ENCODE measurements at regions not wholly inside any gene's neighbourhood (a gene's known extent, or its start where the extent isn't known, plus 50 kb on each side); places are given as distances from the start of the nearest gene placed in this dataset.

DNA sequence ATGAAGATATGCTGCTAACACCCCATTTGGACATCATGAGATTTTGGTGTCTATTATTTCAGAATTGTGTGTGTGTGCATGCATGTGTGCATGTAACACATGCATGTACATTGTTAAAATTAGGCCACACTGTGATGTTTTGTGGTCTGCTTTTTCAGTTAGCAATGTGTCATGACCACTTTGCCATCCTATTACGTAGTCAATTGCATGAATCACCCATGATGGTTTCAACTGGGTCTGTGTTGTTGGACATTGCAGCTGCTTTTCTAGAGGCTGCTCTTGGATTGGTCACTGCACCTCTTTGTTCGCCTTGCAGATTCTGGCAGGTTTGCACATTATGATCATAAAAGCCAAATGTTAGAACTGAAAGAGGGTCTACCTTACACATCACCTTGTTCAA, 101.0 kb upstream of the THBS1 start:
- DNase-seq (ENCODE audit: low spot score): no peak

DNA sequence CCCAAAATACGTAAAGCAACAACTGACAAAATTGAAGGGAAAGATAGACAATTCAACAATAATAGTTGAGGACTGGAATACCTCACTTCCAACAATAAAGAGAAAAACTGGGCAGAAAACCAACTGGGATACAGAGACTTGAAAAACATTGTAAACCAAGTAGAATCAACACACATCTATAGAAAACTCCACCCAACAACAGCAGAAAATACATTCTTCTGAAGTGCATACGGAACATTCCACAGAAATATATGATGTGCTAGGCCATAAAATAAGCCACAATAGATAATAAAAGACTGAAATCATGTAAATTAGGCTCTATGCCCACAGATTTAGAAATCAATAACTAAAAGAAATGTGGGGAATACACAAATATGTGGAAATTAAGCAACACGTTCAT, 98.4 kb upstream of the THBS1 start:
- DNase-seq (ENCODE audit: low spot score): no peak

DNA sequence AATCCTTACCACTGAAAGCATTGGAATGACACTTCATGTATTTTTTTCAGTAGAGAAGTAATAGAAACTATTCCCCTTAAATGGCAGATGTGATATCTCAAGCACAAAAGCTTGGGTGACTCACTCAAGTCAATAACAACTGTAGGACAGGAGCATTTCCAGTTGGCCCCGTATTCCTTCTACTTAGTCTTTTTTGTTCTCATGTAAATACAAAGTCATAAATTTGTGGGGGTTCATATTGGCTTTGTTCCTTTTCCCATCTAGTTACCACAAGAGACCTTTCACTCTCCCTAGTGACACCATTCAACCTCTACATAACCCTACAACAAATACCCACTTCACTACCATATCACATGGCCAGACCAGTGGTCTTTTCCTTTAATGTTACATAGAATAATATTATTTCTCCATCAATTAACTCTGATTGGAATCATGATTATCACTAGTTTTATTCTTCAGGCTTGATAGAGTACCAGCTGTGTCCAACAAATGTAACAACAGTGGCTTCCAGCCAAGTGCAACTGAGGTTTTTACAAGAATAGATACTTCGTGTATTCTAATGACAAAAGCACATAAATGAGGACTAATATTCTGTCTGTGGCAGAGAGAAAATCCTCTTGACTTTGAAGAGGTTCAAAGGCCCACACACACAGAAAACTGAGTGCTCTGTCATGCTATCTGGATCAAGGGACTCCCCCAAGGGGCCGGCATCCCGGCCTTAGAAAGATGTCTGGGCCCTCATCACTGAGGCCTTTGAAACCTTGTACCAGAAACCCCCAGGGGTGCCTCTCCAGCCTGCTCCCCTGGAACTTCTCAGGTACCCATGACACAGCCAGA, 94.0 kb upstream of the THBS1 start:
- DNase-seq (ENCODE audit: low spot score): no peak

DNA sequence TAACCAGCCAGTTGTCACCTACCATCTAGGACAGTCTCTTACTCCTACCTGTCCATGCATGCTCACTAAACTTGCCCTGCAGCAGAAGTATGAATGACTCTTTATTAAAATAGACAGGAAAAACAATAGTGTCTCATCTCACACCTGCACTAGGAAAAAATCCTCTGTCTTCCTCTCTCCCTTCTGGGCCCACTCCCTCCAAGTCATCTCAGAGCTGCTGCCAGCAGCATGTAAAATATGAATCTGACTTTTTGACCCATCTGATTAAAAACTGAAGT, 93.5 kb upstream of the THBS1 start:
- DNase-seq (ENCODE audit: low spot score): no peak

DNA sequence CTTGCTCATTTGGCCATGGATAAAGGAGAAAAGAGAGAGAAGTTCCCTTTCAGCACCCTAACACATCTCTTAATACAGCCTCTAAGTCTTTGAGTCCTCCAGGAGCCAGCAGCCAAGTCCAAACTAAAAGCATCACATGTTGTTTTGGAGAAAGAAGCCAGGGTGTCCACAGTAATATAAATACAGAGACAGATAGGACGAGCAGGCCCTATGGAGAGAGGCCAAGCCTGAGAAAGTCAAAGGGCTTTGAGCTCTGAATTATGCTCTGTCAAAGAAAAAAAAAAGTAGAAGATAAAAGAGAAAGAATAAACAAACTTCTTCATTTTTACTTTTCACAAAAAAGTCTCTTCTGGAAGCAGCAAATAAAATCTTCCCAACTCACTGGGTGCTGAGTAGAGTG, 92.4 kb upstream of the THBS1 start:
- peak; percentile 30 for DNase-seq (ENCODE audit: low spot score)

DNA sequence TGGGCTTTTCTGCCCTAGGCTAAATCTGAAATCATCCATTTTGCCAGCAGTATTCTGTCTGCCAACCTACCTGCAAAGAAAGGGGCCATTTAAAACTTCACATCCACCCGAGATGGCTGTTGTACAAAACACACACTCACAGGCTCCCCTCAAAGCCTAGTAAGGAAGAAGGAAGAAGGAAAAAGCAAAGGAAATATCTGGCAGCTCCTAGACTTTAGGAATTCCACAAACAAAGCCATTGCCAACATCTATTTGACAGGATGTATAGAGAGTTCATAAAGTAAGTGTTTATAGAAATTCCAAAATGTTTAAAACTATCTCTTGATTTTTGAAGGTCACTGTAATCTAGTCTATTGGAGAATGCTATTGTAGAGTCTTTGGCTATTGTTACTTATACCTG, 91.9 kb upstream of the THBS1 start:
- DNase-seq (ENCODE audit: low spot score): no peak

DNA sequence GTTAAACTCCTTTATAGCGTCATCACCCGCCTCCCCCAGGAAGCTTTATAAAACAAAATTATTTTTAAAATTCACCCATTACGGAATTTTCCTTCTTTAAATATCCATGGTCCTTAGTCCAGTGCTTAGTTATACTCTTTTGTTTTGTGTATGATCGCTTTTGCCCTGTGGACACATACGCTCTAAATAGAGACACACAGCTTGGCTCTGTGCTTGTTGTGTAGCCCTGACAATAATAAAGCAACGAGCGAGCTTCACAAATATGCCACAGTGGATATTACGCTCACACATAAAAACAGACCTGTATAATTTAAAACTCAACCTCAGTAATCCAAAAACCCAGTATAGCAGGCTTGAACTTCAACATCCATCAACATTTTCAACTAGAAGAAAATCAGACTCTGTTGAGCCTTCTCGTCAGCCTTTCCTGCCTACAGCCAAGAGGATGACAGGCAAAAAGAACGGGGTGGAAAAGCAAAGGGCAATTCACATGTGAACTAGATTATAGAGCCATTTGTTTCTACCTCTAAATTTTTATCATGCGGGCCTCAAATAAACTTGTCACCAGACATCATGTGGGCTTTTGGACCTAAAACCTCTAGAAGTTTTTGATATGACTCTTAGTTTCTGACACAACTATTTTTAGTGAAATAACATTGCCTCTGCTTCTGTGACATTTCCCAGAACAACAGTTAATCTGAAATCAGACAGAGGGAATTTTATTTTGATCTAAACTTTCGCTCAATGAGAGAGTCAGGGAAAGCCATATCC, 89.6 kb upstream of the THBS1 start:
- no peak for DNase-seq (ENCODE audit: low spot score)

DNA sequence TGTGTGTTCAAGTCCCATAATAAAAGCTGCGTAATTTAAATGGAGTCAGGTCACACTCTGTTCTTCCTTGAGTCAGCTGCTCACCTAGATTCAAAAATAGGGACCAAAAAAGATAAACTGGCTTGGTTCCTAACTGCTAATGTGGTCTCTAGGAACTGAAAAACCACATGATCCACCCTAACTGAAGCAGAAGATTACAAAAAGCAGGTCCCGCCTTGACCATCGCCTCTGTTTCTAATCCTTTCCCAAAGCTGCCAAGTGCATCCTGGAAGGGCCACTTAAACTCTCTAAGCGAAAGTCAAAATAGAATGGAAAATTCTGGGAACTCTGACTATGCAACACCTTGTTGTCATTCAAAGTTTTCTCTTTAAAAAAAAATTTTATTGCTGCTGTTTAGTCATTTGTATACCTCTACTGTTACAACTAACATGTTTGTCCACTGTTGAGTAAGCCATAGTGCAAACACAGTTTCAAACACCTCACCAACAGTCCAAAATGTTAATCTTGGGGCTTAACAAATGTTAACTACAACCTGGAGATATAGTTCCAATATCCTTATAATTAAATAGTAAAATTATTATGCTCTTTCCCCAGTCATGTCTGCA, 88.9 kb upstream of the THBS1 start:
- DNase-seq (ENCODE audit: low spot score): no peak

DNA sequence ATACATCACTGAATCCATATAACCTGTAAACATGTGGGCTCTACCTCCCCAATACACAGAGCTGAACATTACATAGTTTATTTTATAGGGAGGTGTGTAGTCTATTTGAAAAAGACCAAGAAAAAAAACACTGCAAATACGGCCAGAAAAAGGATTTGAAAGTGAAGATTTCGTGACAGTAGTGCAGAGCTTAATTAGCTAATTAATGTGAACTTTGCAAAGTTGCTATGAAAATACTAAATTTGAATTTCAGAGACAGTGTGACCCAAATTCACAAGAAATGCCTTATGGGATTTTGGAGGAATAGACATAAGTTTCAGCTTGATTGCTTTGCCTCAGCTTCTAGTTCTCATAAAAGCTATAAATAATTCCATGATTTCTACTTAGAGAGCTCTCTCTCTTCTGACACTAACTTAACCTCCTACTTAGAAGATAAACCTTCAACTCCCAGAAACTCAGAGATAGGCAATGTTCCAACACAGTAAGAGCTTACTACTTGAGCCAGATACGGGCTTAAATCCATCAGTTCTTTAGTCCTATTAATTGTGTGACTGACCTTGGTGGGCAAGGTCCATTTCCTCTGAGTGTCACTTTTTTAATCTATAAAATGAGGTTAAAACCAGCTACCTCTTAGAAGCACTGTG, 87.3 kb upstream of the THBS1 start:
- no peak for DNase-seq (ENCODE audit: low spot score)

DNA sequence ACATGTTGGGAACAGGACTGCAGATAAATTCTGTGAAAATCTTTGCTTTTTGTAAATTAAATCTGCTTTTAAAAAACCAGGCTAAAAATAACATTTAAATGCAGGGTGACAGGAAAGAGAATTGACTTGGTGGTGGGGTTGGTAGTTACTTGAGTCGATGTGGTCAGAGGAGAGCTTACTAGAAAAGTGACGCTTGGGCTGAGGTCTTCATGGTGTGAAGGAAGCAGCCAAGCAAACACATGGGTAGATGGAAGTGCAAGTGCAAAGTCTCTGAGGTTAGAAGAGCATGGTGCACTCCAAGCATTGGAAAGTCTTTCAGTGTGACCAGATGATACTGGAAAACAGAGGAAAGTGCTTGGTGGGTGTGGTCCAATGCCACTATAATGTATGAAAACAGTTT, 86.4 kb upstream of the THBS1 start:
- no peak for DNase-seq (ENCODE audit: low spot score)

DNA sequence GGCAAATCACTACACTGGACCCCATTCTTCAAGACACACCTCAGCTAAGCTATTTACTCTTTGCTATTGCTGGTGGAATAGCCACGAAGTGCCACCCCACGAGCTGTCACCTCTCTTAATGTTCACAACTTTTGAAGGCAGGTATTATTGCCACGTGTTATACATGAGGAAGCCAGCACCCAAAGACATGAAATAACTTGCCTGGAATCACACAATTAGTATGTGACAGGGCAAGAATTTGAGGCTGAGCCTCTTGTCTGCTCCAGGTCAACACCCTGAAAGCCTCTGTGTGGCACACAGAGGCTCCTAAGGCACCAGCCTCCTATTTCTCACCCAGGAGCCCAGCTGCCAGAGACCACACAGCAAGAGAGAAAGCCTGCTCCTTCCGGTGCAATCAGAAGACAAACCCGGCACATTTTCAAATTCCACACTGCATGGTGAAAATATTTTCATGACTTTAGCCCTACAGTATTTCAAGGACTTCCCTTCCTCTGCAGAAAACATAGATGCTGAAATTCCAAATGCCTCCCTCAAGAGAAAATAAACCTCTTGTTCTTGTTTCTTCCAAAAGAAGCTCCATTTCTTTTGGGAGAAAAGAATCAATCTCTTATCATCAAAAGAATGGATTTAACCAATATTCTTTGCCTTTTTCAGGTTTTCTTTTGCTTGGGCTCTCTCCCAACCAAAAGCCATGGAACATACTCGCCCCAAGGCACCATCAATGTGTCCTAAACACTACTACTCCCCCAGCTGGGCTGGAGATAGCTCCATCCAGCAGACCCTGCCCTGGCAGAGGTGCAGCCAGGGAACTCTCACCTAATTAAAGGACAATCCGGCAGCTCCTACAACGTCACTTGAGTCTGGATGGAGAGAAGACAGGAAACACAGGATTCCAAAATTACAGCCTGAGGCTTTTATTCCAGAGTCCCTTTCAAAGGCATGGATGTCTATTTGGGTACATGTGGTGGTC, 84.7 kb upstream of the THBS1 start:
- DNase-seq (ENCODE audit: low spot score): no peak

DNA sequence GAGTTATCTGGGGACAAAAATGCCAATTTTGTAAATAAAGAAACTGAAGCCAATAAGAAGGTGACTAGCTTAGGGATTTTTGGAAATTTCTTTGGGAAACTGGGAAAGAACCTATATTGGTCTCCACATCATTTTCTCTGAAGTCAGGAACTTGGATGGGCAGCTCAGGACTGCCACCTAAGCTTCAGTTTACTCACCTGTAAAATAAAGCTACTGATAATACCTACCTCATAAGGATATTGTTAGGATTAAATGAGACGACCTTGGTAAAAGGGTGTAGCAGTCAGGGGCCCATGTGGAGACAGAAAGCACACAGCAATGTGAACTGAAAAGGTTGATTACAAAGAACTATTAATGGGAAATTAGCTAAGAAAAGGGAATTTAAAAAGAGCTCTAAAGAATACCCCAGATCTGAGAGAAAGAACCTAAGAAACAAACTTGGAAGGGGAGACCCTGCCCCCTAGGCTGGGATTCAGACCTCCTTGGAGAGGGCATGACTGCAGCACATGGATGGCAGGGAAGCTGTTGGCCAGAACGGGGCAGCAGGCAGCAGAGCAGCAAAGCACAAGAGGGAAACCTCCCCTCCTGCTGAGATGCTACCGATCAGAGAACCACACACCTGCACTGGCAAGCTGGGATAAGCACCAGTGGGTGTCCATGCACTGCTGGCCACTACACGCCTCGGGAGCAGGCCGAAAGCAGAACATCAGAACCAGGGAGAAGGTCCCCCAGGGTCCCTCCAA, 83.7 kb upstream of the THBS1 start:
- DNase-seq (ENCODE audit: low spot score): no peak

DNA sequence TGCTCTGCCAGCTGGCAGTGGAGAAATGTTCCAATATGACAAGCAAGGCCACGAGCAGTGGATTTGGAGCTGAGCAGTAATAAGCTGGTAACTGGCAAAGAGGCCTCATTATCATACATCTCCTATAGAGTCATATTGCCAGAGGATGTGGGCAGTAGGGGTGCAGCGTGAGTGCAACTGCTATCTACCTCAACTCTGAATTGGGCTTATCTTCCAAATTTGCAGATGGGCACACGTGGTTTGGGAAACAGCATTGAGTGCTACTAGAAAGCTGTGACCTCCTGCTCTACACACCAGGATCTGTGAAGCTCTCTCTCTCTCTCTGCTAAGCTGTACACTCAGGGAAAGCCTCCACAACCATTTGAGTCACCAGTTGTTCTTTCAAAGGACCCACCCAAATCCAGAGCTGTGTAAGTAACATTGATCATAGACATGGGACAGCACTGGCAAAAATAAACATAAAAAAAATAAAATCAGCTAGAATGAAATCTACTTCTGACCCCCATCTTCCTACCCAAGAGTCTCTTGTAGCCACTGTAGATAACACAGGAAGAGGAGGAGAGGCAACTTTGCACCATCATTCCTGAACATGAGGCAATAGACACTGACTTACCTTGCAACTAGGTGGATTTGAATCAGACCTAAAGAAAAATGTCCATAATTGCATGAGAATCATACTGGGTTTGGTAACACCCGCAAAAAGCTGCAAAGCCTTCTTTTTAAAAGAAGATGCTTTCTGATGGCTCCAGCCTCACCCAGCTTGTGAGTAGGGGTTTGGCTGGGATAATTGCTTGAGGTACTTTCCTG, 82.9 kb upstream of the THBS1 start:
- no peak for DNase-seq (ENCODE audit: low spot score)

DNA sequence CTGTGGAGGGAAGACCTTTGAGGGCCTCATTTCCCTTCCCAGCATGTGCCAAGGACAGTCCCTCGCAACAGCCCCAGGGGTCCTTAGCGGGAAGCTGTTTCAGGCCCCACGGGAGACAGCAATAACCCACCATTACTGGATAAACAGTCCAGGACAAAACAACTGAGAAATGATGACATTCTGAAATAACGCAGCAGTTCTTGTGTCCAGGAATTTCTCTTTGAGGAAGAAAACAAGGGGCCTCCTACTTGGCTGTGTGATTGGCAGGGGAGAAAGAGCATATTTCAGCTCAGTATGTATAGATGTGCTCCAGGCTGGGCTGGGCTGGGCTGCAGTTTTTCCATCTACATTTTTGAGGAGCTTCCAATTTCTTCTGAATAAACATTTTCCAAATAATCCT, 82.2 kb upstream of the THBS1 start:
- DNase-seq (ENCODE audit: low spot score): no peak

DNA sequence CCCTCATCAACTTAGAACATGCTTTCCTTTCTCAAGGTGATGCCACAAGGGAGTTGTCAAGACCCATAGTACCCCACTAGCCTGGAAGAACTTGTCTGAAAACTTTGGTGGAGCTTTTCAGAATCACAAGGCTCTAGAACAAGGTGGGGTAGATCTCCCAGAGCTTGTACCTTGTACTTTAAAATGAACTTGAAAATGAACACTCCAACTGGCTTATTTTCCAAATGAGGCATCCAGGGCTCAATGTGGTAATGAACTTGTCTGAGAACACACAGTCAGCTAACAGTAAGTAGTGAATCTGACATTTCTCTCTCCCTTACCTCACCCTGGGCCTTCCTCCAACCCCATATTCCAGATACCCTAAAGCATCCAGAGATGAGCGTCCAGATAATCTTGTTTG, 81.8 kb upstream of the THBS1 start:
- no peak for DNase-seq (ENCODE audit: low spot score)

DNA sequence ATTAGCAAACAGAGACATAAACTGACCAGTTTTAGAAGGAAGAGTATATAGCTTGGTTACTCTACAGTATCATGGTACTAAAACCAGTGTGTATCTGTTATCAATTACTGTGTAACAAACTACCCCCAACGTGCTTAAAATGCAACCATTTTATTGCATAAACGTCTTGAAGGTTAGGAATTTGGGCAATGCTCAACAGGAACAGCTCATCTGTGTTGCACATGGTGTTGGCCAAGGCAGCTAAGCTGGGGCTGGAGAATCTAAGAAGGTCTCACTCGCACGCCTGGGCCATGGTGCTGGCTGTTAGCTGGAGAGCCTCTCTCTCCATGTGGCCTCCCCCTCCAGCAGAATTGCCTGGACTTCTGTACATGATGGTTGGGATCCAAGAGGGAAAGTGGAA, 81.2 kb upstream of the THBS1 start:
- no peak for DNase-seq (ENCODE audit: low spot score)

DNA sequence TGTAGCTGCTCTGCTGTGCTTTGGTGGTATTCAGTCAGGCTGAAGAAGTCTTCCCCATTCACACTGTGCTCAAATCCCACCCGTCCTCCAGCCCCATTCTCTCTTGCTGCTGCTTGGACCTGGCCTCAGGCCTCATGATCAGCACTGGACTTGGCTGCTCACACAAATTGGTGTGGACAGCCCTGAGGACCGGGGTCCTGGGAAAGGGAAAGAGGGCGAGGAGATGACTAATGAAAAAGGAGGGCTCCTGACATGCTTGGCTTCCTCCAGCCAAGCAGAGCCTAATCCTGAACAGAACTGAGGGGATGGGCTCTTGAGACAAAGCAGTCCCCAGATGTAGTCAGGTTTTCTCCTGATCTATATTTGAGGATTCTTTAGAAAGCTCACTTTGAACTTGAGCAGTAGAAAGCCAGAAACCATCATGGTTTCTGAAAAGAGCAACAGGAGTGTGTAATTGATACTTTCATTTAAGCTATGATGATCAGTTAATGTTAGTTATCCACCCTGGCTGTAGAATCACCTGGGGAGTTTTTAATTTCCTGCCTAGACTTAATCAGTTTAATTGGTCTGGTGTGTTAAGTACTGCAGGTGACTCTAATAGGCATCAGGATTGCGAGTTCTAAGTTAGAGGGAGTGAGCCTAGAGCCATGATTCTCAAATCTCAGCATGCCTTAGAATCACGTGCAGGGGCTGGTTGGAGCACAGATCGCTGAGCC, 79.4 kb upstream of the THBS1 start:
- DNase-seq (ENCODE audit: low spot score): no peak

DNA sequence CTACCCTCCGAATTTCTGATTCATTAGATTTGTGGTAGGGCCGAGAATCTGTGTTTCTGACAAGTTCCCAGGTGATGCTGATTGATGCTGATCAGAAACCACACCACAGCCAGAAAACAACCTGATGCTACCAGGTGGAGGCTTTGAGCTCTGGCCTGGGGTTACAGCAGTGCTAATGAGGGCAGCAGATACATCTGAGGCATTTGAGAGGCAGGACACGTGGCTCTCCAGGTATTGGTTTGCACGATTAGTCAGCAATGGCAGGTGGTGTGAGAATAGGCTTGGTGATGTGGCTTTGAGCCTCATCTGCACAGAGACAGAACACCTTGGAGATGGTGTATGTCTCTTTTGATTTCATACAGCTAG, 78.8 kb upstream of the THBS1 start:
- DNase-seq (ENCODE audit: low spot score): no peak

DNA sequence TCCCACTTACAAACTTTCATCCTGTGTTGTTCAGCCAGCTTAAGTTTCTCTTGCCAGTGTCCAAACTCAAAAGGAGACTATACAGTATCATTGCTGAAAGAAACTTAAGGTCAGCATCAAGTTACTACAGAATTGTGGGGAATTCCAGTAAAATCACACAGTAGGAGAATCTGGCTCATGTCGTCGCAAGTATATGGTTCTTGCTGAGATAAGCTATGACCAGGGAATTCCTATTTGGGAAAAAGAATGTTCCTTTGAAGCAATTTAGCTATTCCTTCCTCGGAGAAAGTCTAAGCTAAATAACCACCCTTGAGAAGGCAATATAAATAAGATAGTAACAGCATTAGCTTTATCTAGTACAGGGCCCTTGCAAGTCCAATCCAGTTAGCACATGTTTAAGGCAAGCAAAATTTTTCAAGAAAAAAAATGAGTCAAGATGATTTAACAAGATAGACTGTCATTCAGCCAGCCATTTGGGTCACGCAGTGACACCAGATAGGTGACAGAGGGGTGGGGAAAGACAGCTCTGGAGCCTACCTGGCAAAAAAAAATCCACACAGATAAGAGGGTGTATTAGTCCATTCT, 78.2 kb upstream of the THBS1 start:
- DNase-seq (ENCODE audit: low spot score): no peak

Measured in pons (tissue), 1 donor.